GM12878 (cell line): ENCODE measurements at regions not wholly inside any gene's neighbourhood (a gene's known extent, or its start where the extent isn't known, plus 50 kb on each side); places are given as distances from the start of the nearest gene placed in this dataset.

ENCODE experiments used
- ATAC-seq: fragments of 200-7000 bp; cut with Tn5 transposase; 3 replicates; pipeline ENCODE4 v1.9.1; 2020; ENCODE audit warnings: mild to moderate bottlenecking, moderate library complexity
- BruUV-seq: library from RNA; stranded (reverse); fragments of 400-500 nt; replicated peaks from 2 replicates; lab custom pipeline; 2021; lab: Mats Ljungman, UMichigan
- CTCF ChIA-PET: fragments of 300-600 bp; sonication (Branson Sonifier 250); formaldehyde crosslinking; extraction: SDS; loops from one replicate; lab custom pipeline; 2021; ENCODE audit warnings: inconsistent platforms; lab: Yijun Ruan, JAX
- POLR2A ChIA-PET: fragments of 350-600 bp; formaldehyde crosslinking; extraction: SDS; loops from one replicate; lab custom pipeline; 2021; ENCODE audit warnings: inconsistent platforms; lab: Charles Lee
- RAD21 ChIA-PET: fragments of 300-600 bp; sonication (Branson Sonifier 250); formaldehyde crosslinking; loops from one replicate; lab custom pipeline; 2023; ENCODE audit warnings: antibody characterized with exemption; ENCODE audit not compliant: unreplicated experiment; lab: Charles Lee
- SMC1A ChIA-PET: fragments of 300-600 bp; sonication (Branson Sonifier 250); formaldehyde crosslinking; loops from one replicate; lab custom pipeline; 2023; ENCODE audit not compliant: unreplicated experiment, uncharacterized antibody; lab: Charles Lee
- DNase-seq: peaks from one replicate; pipeline ENCODE4 v3.0.0-alpha.2; 2011; ENCODE audit warnings: low read depth, low spot score
- FAIRE-seq: peaks from 3 replicates; lab custom pipeline; 2011; peaks lifted over from hg19 to GRCh38; lab: Jason Lieb, UNC
- H2AFZ ChIP-seq: 2 replicates; pipeline ENCODE4 v1.6.0; 2011; ENCODE audit warnings: low read depth, low read length, control low read depth; ENCODE audit not compliant: control insufficient read depth
- H3K27ac ChIP-seq: 2 replicates; pipeline ENCODE4 v1.5.1; 2011; ENCODE audit warnings: control low read depth; ENCODE audit not compliant: control insufficient read depth, insufficient read depth
- H3K27me3 ChIP-seq, 2 experiments: replicated peaks in 1 of 2; 2 replicates each; pipeline versions ENCODE4 v1.6.0 to v1.6.1; 2011; ENCODE audit warnings: low read length in 1 of 2; ENCODE audit not compliant: control insufficient read depth in 2 of 2, insufficient read depth in 2 of 2
- H3K36me3 ChIP-seq, 2 experiments: 2 replicates each; pipeline ENCODE4 v1.5.1; 2011; ENCODE audit warnings: low read length in 1 of 2; ENCODE audit not compliant: control insufficient read depth in 2 of 2, insufficient read depth in 2 of 2
- H3K4me1 ChIP-seq: 2 replicates; pipeline ENCODE4 v1.6.1; 2011; ENCODE audit warnings: mild to moderate bottlenecking, low read length, moderate library complexity, mixed read lengths; ENCODE audit not compliant: control insufficient read depth, insufficient read depth
- H3K4me2 ChIP-seq: 2 replicates; pipeline ENCODE4 v1.6.0; 2011; ENCODE audit warnings: control low read depth; ENCODE audit not compliant: control insufficient read depth, insufficient read depth
- H3K4me3 ChIP-seq: fragments of 200-600 bp; sonication (generic); 2 replicates; pipeline ENCODE4 v1.5.1; 2016
- H3K79me2 ChIP-seq: 2 replicates; pipeline ENCODE4 v1.6.0; 2011; ENCODE audit warnings: low read length; ENCODE audit not compliant: control insufficient read depth, insufficient read depth
- H3K9ac ChIP-seq: 2 replicates; pipeline ENCODE4 v1.8.0; 2011; ENCODE audit warnings: low read length, control low read depth, mixed read lengths; ENCODE audit not compliant: control insufficient read depth, insufficient read depth
- H3K9me3 ChIP-seq: replicated peaks from 3 replicates; pipeline ENCODE4 v1.5.1; 2011; ENCODE audit warnings: mild to moderate bottlenecking, low read length; ENCODE audit not compliant: control insufficient read depth, insufficient read depth
- H4K20me1 ChIP-seq: 2 replicates; pipeline ENCODE4 v1.6.0; 2011; ENCODE audit not compliant: control insufficient read depth, insufficient read depth
- BHLHE40 ChIP-seq, 2 experiments: fragments of 450-650 bp in 1 of 2; IDR thresholded peaks; 2 replicates each; pipeline ENCODE4 v1.6.1; 2011 to 2017; ENCODE audit warnings: low read depth in 2 of 2, borderline replicate concordance in 1 of 2, improper control_type of control experiment in 1 of 2, low read length in 1 of 2, mild to moderate bottlenecking in 1 of 2
- CBX3 ChIP-seq: fragments of 200-600 bp; sonication (generic); IDR thresholded peaks from 2 replicates; pipeline ENCODE4 v1.6.1; 2016; ENCODE audit warnings: low read depth, borderline replicate concordance
- CEBPB ChIP-seq, 2 experiments: fragments of 150-350 bp in 1 of 2; IDR thresholded peaks; 2 replicates each; pipeline ENCODE4 v1.6.1; 2012 to 2014; ENCODE audit warnings: low read depth in 2 of 2, low read length in 2 of 2, borderline replicate concordance in 1 of 2, inconsistent platforms in 1 of 2
- ETV6 ChIP-seq, 2 experiments: fragments of 450-650 bp in 1 of 2; IDR thresholded peaks in 1 of 2; conservative IDR thresholded peaks in 1 of 2; 2 replicates each; pipeline ENCODE4 v1.6.1; 2014; ENCODE audit warnings: antibody characterized with exemption in 1 of 2, borderline replicate concordance in 1 of 2, low read depth in 1 of 2, mild to moderate bottlenecking in 1 of 2, moderate library complexity in 1 of 2
- HDAC2 ChIP-seq: fragments of 200-600 bp; sonication (generic); IDR thresholded peaks from 2 replicates; pipeline ENCODE4 v1.6.1; 2017
- HDGF ChIP-seq: fragments of 450-650 bp; IDR thresholded peaks from 2 replicates; pipeline ENCODE4 v1.6.1; 2016; ENCODE audit warnings: antibody characterized with exemption
- HSF1 ChIP-seq: fragments of 150-350 bp; IDR thresholded peaks from 2 replicates; pipeline ENCODE4 v1.6.1; 2014; ENCODE audit warnings: mild to moderate bottlenecking, low read depth, low read length
- NFYB ChIP-seq: IDR thresholded peaks from 2 replicates; pipeline ENCODE4 v1.6.1; 2011; ENCODE audit warnings: low read depth, mild to moderate bottlenecking, low read length, improper control_type of control experiment, moderate library complexity; ENCODE audit not compliant: insufficient read depth
- RUNX3 ChIP-seq: IDR thresholded peaks from 2 replicates; pipeline ENCODE4 v1.6.1; 2012; ENCODE audit warnings: low read length, inconsistent platforms
- SPI1 ChIP-seq: IDR thresholded peaks from 2 replicates; pipeline ENCODE4 v1.6.1; 2011; ENCODE audit warnings: low read depth, mild to moderate bottlenecking, low read length, moderate library complexity, borderline replicate concordance; ENCODE audit not compliant: insufficient read depth
- SUZ12 ChIP-seq: fragments of 200-600 bp; sonication (generic); IDR thresholded peaks from one replicate; pipeline ENCODE4 v1.6.1; 2018; ENCODE audit warnings: antibody characterized with exemption, mild to moderate bottlenecking; ENCODE audit not compliant: unreplicated experiment
- TCF7 ChIP-seq: IDR thresholded peaks from 2 replicates; pipeline ENCODE4 v1.6.1; 2014; ENCODE audit warnings: antibody characterized with exemption, borderline replicate concordance
- ZBED1 ChIP-seq: IDR thresholded peaks from 2 replicates; pipeline ENCODE4 v1.6.1; 2016; ENCODE audit warnings: borderline replicate concordance
- ZNF274 ChIP-seq: IDR thresholded peaks from one replicate; pipeline ENCODE4 v1.8.0; 2011; ENCODE audit not compliant: insufficient read length, insufficient read depth
- WGBS: methylation state at CpG from one replicate; pipeline ENCODE4 v1.1.6; 2016; ENCODE audit warnings: low lambda C conversion rate; ENCODE audit not compliant: insufficient replicate concordance, insufficient coverage; ENCODE audit errors: missing lambda C conversion rate; 5-methylcytosine and 5-hydroxymethylcytosine counted together
- in situ Hi-C: fragments of 300-500 bp; cut with MboI; formaldehyde crosslinking; loops from 9 replicates; pipeline ENCODE4 v1.14.3; 2018; ENCODE audit warnings: mixed read lengths
- intact Hi-C: fragments of 100-400 bp; cut with micrococcal nuclease; formaldehyde crosslinking; loops from one replicate; pipeline ENCODE4 v1.14.2; 2022; ENCODE audit not compliant: unreplicated experiment
- TF ChIP-seq, protein P1 (sequence below): IDR thresholded peaks from 2 replicates; pipeline ENCODE4 v1.6.1; 2012; ENCODE audit warnings: improper control_type of control experiment, low read depth, low read length; ENCODE audit not compliant: insufficient replicate concordance
- TF ChIP-seq, protein P2 (sequence below): fragments of 450-650 bp; IDR thresholded peaks from 2 replicates; pipeline ENCODE4 v1.6.1; 2016; ENCODE audit warnings: mild to moderate bottlenecking

DNA sequence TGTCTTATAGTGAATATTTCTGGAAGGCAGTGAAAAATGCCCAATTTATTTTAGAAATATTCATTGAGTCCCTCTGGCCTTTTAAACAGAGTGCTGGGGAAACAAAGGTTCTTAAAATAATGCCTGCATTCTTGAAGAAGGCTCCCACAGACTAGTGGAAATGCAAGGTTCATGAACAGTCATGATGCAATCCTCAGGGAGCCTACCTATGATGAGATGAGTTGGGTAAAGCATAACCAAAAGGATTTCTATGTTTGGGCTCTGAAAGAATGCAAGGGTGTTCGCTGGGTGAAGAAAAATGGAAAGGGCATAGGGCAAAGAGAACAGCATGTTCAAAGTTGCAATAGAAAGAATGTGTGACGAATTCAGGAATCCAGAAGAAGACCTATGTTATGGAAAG lies 214.5 kb upstream of the MAF start:
- intact Hi-C loops: no loop called here
- Histone ChIP-seq H3K79me2 (no peaks in the 10 kb centered on the region), H3K9me3 (no peaks in the 10 kb centered on the region), H3K4me3 (no peak overlapping the region), H3K36me3 (no peaks in the 10 kb centered on the region), H3K9ac (no peak overlapping the region), H3K27ac (no peak overlapping the region), H3K4me2 (no peak overlapping the region), H3K4me1 (no peaks in the 10 kb centered on the region), H3K27me3 (no peaks in the 10 kb centered on the region), H4K20me1 (no peaks in the 10 kb centered on the region), H2AFZ (no peak overlapping the region)
- in situ Hi-C loops: no loop called here
- TF ChIP-seq RUNX3 (no peak), CEBPB (IDR thresholded peaks at IDR 0.05; ENCODE audit: borderline replicate concordance in 1 of 2, low read depth in 2 of 2, low read length in 2 of 2) (no peak), HSF1 (no peak), BHLHE40 (IDR thresholded peaks at IDR 0.05; ENCODE audit: borderline replicate concordance in 1 of 2, low read depth in 2 of 2, low read length in 1 of 2) (no peak), HDGF (no peak), ETV6 (conservative IDR thresholded peaks at IDR 0.05 in 1 of 2, IDR thresholded peaks at IDR 0.05 in 1 of 2; ENCODE audit: borderline replicate concordance in 1 of 2, low read depth in 1 of 2) (no peak), SPI1 (no peak), TCF7 (no peak), NFYB (no peak), CBX3 (no peak), SUZ12 (no peak), ZBED1 (no peak), HDAC2 (no peak), ZNF274 (no peak)
- TF ChIP-seq, protein P1, sequence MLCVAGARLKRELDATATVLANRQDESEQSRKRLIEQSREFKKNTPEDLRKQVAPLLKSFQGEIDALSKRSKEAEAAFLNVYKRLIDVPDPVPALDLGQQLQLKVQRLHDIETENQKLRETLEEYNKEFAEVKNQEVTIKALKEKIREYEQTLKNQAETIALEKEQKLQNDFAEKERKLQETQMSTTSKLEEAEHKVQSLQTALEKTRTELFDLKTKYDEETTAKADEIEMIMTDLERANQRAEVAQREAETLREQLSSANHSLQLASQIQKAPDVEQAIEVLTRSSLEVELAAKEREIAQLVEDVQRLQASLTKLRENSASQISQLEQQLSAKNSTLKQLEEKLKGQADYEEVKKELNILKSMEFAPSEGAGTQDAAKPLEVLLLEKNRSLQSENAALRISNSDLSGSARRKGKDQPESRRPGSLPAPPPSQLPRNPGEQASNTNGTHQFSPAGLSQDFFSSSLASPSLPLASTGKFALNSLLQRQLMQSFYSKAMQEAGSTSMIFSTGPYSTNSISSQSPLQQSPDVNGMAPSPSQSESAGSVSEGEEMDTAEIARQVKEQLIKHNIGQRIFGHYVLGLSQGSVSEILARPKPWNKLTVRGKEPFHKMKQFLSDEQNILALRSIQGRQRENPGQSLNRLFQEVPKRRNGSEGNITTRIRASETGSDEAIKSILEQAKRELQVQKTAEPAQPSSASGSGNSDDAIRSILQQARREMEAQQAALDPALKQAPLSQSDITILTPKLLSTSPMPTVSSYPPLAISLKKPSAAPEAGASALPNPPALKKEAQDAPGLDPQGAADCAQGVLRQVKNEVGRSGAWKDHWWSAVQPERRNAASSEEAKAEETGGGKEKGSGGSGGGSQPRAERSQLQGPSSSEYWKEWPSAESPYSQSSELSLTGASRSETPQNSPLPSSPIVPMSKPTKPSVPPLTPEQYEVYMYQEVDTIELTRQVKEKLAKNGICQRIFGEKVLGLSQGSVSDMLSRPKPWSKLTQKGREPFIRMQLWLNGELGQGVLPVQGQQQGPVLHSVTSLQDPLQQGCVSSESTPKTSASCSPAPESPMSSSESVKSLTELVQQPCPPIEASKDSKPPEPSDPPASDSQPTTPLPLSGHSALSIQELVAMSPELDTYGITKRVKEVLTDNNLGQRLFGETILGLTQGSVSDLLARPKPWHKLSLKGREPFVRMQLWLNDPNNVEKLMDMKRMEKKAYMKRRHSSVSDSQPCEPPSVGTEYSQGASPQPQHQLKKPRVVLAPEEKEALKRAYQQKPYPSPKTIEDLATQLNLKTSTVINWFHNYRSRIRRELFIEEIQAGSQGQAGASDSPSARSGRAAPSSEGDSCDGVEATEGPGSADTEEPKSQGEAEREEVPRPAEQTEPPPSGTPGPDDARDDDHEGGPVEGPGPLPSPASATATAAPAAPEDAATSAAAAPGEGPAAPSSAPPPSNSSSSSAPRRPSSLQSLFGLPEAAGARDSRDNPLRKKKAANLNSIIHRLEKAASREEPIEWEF: no peak
- TF ChIP-seq, protein P2, sequence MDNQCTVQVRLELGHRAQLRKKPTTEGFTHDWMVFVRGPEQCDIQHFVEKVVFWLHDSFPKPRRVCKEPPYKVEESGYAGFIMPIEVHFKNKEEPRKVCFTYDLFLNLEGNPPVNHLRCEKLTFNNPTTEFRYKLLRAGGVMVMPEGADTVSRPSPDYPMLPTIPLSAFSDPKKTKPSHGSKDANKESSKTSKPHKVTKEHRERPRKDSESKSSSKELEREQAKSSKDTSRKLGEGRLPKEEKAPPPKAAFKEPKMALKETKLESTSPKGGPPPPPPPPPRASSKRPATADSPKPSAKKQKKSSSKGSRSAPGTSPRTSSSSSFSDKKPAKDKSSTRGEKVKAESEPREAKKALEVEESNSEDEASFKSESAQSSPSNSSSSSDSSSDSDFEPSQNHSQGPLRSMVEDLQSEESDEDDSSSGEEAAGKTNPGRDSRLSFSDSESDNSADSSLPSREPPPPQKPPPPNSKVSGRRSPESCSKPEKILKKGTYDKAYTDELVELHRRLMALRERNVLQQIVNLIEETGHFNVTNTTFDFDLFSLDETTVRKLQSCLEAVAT: no peak
- DNase-seq: no peak
- FAIRE-seq: no peak
- 0% methylated on average over 2 of the region's 2 CpGs for WGBS
- BruUV-seq: no TSS peak
- no peak for ATAC-seq
- ChIA-PET SMC1A (no interaction called here), POLR2A (no interaction called here), RAD21 (no interaction called here), CTCF (no interaction called here)
